ENCODE measurements at regions not wholly inside any gene's neighbourhood (a gene's known extent, or its start where the extent isn't known, plus 50 kb on each side); places are given as distances from the start of the nearest gene placed in this dataset.

GRCh38 chr14:85357120-85357519, 172.8 kb upstream of the FLRT2 start:
- TF ChIP-seq SP1 (IDR thresholded peaks at IDR 0.05): no peak
- no peak for TF ChIP-seq FOXM1 (IDR thresholded peaks at IDR 0.05; ENCODE audit: borderline replicate concordance)
- TF ChIP-seq TARDBP (IDR thresholded peaks at IDR 0.05): no peak
- TF ChIP-seq ARNT (IDR thresholded peaks at IDR 0.05): no peak
- no peak for TF ChIP-seq ZNF384 (IDR thresholded peaks at IDR 0.05)
- no peak for TF ChIP-seq HDGF (IDR thresholded peaks at IDR 0.05; ENCODE audit: borderline replicate concordance)
